WI38 (cell line): ENCODE measurements at regions not wholly inside any gene's neighbourhood (a gene's known extent, or its start where the extent isn't known, plus 50 kb on each side); places are given as distances from the start of the nearest gene placed in this dataset.

Experiments
- H3K4me3 ChIP-seq: 2 replicates; pipeline ENCODE4 v1.5.1; 2011; ENCODE audit warnings: low read depth, mild to moderate bottlenecking, control low read depth, low read length
- TF ChIP-seq, protein P1 (sequence below): IDR thresholded peaks from 2 replicates; pipeline ENCODE4 v1.5.1; 2012; ENCODE audit warnings: low read depth, mild to moderate bottlenecking, control low read depth, low read length

DNA sequence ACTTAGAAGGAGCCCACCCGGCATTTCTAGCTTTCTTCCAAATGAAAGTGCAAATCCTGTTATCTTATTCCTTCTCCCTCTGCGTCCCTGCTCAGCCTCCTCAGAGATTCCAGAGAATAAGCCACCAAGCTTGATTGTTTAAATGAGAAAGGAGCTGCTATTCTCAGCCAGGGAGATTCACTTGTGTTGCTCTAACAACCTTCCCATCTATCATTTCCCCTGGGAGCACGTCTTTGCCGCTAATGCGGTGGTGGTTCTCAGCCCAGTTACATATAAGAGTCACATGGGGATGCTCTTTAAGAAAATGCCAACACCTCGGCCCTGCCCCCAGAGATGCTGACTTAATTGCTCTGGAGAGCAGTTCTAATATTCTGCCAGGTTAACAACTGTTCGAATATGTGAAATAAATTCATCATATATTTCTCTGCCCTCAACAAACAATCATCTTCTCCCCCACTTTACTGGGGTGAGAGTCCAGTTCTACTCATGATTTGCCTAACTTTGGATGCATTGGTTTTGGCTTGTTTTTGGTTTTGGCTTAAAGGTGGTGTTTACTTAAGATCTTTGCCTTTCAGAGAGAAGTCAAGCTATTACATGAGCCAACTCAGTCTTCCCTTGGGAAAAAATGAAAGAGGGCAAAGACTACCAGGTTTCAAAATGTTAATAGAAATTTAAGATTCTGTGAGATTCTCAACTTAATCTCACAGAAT, 213.9 kb downstream of the SEC16B start:
- TF ChIP-seq, protein P1, sequence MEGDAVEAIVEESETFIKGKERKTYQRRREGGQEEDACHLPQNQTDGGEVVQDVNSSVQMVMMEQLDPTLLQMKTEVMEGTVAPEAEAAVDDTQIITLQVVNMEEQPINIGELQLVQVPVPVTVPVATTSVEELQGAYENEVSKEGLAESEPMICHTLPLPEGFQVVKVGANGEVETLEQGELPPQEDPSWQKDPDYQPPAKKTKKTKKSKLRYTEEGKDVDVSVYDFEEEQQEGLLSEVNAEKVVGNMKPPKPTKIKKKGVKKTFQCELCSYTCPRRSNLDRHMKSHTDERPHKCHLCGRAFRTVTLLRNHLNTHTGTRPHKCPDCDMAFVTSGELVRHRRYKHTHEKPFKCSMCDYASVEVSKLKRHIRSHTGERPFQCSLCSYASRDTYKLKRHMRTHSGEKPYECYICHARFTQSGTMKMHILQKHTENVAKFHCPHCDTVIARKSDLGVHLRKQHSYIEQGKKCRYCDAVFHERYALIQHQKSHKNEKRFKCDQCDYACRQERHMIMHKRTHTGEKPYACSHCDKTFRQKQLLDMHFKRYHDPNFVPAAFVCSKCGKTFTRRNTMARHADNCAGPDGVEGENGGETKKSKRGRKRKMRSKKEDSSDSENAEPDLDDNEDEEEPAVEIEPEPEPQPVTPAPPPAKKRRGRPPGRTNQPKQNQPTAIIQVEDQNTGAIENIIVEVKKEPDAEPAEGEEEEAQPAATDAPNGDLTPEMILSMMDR = no peak
- no peak overlapping the region for H3K4me3 ChIP-seq

DNA sequence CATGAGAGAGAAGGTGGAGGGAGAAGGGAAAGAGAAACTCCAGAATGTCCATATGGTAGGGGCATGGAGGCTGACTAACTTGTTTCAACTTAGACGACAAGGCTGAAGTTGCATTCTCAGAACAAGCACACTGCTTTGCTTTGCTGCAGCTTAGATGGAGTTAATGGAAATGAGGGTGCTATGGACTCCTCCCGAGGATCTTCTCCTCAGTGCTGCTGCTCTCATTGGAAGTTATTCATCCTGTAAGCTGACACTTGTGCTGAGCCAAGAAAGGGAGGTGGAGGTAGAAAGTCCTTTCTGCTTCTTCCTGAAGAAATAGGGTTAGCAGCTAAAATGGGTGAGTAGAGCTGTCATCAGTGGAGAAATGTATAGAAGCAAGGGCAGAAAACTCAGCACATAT, 215.3 kb downstream of the SEC16B start:
- H3K4me3 ChIP-seq = no peak overlapping the region
- TF ChIP-seq, protein P1 = no peak

DNA sequence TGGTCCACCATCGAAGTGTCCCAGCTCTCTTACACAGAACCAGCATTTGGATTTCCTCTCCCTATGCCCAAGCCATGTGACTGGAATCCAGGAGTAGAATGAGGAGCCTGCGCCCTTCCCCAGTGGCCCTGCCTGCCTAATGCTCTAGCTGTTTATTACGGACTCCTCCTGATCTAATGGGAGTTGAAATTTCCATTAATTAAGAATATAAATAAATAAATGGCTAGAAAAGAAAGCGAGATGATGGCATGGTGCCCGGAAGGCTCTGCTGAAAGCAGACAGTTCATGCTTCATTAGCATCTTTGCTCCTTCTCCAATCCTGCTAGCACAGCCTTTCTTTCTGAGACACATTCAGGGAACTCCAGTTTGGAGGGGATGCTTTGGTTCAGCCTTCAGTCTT, 216.2 kb downstream of the SEC16B start:
- TF ChIP-seq, protein P1 = no peak

DNA sequence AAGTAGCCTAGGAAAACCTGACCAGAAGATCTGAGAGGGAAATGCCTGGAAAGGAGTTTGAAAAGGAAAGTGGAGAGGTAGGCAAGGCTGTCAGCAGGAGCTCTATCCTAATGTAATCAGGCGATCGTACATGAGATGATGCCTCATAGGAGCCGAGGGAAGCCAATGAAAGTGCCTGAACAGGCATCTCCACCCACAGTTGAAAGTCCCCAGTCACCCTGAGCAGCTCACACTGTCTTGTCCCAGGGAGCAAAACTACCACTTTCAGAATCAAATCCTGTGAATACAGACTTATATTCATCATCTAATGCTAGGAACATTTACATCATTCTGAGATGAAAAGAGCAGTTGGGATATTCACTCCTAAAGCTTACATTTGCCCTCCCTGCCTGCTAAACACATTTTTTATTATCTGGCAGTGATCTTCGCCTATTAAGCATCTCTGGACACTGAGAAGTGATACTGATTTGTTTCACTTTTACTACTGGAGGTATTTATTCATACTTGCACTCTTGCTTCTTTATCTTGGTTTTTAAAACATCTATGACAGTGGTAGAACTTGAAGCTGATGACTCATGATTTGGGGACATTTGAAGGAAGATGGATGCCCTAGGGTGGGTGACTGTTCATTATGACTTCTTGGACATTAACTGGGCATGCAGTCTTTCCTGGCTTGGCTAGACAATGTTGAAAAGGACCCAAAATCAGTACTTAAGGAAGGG, 221.6 kb downstream of the SEC16B start:
- TF ChIP-seq, protein P1 = no peak
- H3K4me3 ChIP-seq = no peak overlapping the region

More for the DNA sequence above, 216.2 kb downstream of the SEC16B start:
- no peak overlapping the region for H3K4me3 ChIP-seq

DNA sequence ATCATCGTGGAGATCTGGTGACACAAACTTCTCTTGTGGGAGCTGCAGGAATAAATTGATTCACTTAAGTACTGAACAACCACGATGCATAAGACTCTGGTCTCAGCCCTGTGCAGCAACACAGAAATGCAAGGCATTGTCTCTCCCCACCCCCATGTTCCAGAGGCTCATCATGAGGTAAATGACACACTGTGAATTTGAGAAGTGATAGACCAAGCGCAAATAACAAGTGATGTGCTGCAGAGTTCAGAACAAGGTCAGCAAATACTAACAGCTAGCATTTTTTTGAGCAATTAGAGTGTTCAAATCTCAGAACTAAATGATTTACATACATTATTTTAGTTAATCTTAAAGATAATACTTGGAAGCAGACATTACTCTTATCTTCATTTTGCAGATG, 223.7 kb downstream of the SEC16B start:
- no peak overlapping the region for H3K4me3 ChIP-seq
- TF ChIP-seq, protein P1 = no peak

DNA sequence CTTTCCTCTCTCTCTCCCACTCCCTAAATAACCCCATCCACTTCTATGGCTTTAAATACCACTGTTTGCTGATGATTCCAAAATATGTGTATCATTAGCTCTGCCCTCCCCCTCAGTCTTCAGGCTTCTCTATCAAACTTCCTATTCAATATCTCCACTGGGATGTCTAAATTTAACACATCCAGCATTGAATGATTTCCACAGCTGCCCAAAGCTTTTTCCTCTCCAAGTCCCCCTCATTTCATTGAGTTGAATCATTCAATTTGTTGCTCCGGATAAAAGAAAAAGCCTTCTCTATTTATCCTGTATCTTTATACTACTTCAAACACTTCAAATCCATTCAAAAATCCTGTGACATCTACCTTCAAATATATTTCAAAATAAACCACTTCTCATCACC, 225.0 kb downstream of the SEC16B start:
- TF ChIP-seq, protein P1 = no peak

DNA sequence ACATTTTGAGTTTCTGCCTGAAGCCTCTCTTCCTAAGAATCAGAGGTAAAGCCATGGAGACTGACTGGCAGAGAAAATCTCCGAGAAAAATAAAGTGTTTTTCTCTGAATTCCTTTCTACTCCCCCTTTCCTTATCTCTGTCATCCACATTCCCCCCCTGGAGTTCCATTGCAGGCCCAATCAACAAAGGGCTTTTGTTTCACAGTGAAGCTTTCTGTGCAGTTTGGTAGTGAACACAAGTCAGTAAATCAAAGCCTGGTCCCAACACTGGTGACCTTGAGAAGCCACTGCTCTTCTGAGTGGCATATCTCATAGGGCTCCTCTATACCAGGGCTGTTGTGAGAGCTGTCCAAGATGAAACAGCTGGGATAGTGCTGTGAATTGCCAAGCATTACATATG, 228.4 kb downstream of the SEC16B start:
- TF ChIP-seq, protein P1 = no peak
- H3K4me3 ChIP-seq = no peak overlapping the region

More for the DNA sequence above, 225.0 kb downstream of the SEC16B start:
- no peak overlapping the region for H3K4me3 ChIP-seq
